ENCODE measurements at regions not wholly inside any gene's neighbourhood (a gene's known extent, or its start where the extent isn't known, plus 50 kb on each side); places are given as distances from the start of the nearest gene placed in this dataset.

DNA sequence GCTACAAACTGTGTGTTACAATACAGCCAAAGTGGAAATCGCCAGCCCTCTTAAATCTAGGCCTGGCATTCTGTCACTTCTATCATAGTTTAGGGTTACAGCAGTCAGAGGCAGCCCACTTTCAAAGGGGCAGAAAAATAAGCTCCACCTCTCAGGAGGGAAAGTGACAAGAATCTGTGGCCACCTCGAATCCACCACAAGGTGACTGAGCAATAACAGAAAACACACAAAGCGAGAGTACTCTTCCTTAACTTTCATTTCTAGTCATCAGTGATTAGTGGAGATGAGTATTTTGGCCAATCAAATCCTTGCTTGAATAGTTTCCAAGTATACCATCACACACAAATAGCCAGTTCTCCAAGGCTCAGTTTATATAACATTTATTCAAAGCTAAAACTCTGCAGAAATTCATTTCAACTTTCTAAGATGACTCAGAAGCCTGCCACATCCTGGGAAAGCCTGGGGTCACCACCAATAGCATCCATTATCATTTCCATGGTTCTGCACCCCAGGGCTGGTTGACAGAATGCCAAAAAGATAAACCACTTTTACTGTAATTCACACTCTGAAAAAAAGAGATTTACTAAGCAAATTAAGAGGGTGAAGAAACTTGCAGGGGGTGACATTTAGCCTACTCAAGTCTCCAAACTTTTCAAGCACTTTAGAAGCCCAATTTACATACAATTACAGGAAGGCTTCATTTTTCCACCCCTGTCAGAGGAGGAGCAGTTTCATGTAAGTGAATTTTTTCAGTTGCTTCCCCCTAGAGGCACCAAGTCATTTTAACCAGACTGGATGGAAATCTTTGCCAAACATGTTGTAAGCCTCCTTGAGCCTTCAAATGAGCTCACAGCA lies 66.8 kb downstream of the SALL1 start:
- H2BK120ac ChIP-seq (ENCODE audit: low read depth, low read length) = no peak overlapping the region
- no peak overlapping the region for H3K18ac ChIP-seq (ENCODE audit: low read depth, low read length)
- TF ChIP-seq NFE2L2 (IDR thresholded peaks at IDR 0.05; ENCODE audit: low read depth, low read length) (no peak), POLR2A (IDR thresholded peaks at IDR 0.05; ENCODE audit: low read depth, low read length) (no peak), MXI1 (IDR thresholded peaks at IDR 0.05; ENCODE audit: borderline replicate concordance, low read depth, low read length) (no peak), MAZ (IDR thresholded peaks at IDR 0.05; ENCODE audit: borderline replicate concordance, low read depth, low read length) (no peak), BHLHE40 (IDR thresholded peaks at IDR 0.05; ENCODE audit: low read depth, low read length) (no peak), ELK1 (IDR thresholded peaks at IDR 0.05; ENCODE audit: borderline replicate concordance, low read depth, low read length) (no peak), RAD21 (IDR thresholded peaks at IDR 0.05; ENCODE audit: low read length) (no peak), CEBPB (IDR thresholded peaks at IDR 0.05; ENCODE audit: low read depth, low read length) (no peak), RCOR1 (IDR thresholded peaks at IDR 0.05; ENCODE audit: insufficient replicate concordance, low read length) (no peak), RFX5 (IDR thresholded peaks at IDR 0.05; ENCODE audit: low read depth, low read length) (no peak), CHD1 (IDR thresholded peaks at IDR 0.05; ENCODE audit: low read depth, low read length) (no peak), MAFK (IDR thresholded peaks at IDR 0.05; ENCODE audit: low read depth, low read length) (no peak), FOS (IDR thresholded peaks at IDR 0.05; ENCODE audit: low read depth, low read length) (no peak), SMC3 (IDR thresholded peaks at IDR 0.05; ENCODE audit: low read depth, low read length) (no peak), CTCF (conservative IDR thresholded peaks at IDR 0.05; ENCODE audit: low read depth, low read length) (no peak)
- TF ChIP-seq, protein P1, sequence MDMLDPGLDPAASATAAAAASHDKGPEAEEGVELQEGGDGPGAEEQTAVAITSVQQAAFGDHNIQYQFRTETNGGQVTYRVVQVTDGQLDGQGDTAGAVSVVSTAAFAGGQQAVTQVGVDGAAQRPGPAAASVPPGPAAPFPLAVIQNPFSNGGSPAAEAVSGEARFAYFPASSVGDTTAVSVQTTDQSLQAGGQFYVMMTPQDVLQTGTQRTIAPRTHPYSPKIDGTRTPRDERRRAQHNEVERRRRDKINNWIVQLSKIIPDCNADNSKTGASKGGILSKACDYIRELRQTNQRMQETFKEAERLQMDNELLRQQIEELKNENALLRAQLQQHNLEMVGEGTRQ (IDR thresholded peaks at IDR 0.05; ENCODE audit: low read depth, low read length) = no peak
- H3K9ac ChIP-seq (ENCODE audit: low read depth, low read length) = no peak overlapping the region
- CTCF ChIA-PET = no interaction called here
- no peaks in the 10 kb centered on the region for H3K79me1 ChIP-seq (ENCODE audit: low read depth in 1 of 2, low read length in 2 of 2)
- DNase-seq (no peak), ATAC-seq (ENCODE audit: low read depth) (no peak)
- H2BK5ac ChIP-seq (ENCODE audit: low read depth, low read length, poor library complexity, severe bottlenecking) = no peak overlapping the region
- no peak overlapping the region for H3K23ac ChIP-seq (ENCODE audit: low read depth, low read length)
- H2BK20ac ChIP-seq (ENCODE audit: low read depth, low read length) = no peak overlapping the region
- H2AK5ac ChIP-seq (ENCODE audit: low read depth, low read length) = no peak overlapping the region
- no peaks in the 10 kb centered on the region for H3K4me1 ChIP-seq (ENCODE audit: control insufficient read depth, insufficient read depth, low read length)
- H3K27me3 ChIP-seq (ENCODE audit: control insufficient read depth, insufficient read depth, low read length) = no peaks in the 10 kb centered on the region
- H2AK9ac ChIP-seq (replicated peaks; ENCODE audit: low read depth, low read length, poor library complexity) = no peak overlapping the region
- dilution Hi-C loops (cut with HindIII; ENCODE audit: low sequenced_read_pairs, unreplicated experiment) = no loop called here
- H3K4me2 ChIP-seq (ENCODE audit: low read depth, low read length) = no peak overlapping the region
- no CpG with 5 or more reads among the region's 3 CpGs for WGBS, 2 experiments (ENCODE audit: extremely low coverage in 2 of 2, insufficient read length in 1 of 2)
- H4K8ac ChIP-seq (ENCODE audit: low read depth in 2 of 2, low read length in 2 of 2) = no peak overlapping the region
- no peak overlapping the region for H4K5ac ChIP-seq (ENCODE audit: low read depth, low read length)
- H2AFZ ChIP-seq (replicated peaks; ENCODE audit: low read length, poor library complexity) = no peak overlapping the region
- no peak overlapping the region for H4K91ac ChIP-seq (ENCODE audit: insufficient read depth, low read depth, low read length)
- intact Hi-C loops (cut with micrococcal nuclease) = no loop called here
- H3K4me3 ChIP-seq (ENCODE audit: insufficient read depth, low read depth, low read length) = no peak overlapping the region
- H3K36me3 ChIP-seq (ENCODE audit: control insufficient read depth, insufficient read depth, low read length) = no peaks in the 10 kb centered on the region
- no peak overlapping the region for H3K56ac ChIP-seq (ENCODE audit: extremely low read depth, insufficient read depth, low read length)
- in situ Hi-C loops (cut with MboI; ENCODE audit: low sequenced_read_pairs) = no loop called here
- H2BK15ac ChIP-seq (ENCODE audit: low read depth, low read length) = no peak overlapping the region
- H4K20me1 ChIP-seq (ENCODE audit: insufficient read depth, low read length) = no peaks in the 10 kb centered on the region
- H3K14ac ChIP-seq (replicated peaks; ENCODE audit: low read depth, low read length) = no peak overlapping the region
- H3K4ac ChIP-seq (ENCODE audit: low read depth, low read length) = no peak overlapping the region
- POLR2A ChIA-PET (ENCODE audit: unreplicated experiment) = no interaction called here
- no peak overlapping the region for H3K27ac ChIP-seq (ENCODE audit: insufficient read depth, low read length)
- H3K9me1 ChIP-seq (ENCODE audit: insufficient read depth, low read length) = no peaks in the 10 kb centered on the region
- BruUV-seq (replicated peaks) = no TSS peak
- H3K9me3 ChIP-seq (ENCODE audit: control insufficient read depth, insufficient read depth, low read length) = no peaks in the 10 kb centered on the region

Data from IMR-90 (cell line).